Esophagus squamous epithelium (tissue), 4 donors: ENCODE measurements at regions not wholly inside any gene's neighbourhood (a gene's known extent, or its start where the extent isn't known, plus 50 kb on each side); places are given as distances from the start of the nearest gene placed in this dataset.

ENCODE experiments used
- POLR2A ChIP-seq, 4 donors: fragments of 450-650 bp; IDR thresholded peaks; one replicate each; pipeline ENCODE4 v1.6.1; 2017; ENCODE audit warnings: antibody characterized with exemption in 4 of 4, mild to moderate bottlenecking in 4 of 4, moderate library complexity in 3 of 4
- TF ChIP-seq, protein P1 (sequence below), 6 experiments: fragments of 450-650 bp in 4 of 6; fragments of 200-600 bp in 2 of 6; sonication (generic) in 2 of 6; IDR thresholded peaks; one replicate each; pipeline ENCODE4 v1.5.1; 2016 to 2019; ENCODE audit warnings: antibody characterized with exemption in 6 of 6, mild to moderate bottlenecking in 4 of 6, moderate library complexity in 4 of 6

GRCh38 chr13:106375085-106375484, 160.4 kb downstream of the EFNB2 start:
- TF ChIP-seq, protein P1, sequence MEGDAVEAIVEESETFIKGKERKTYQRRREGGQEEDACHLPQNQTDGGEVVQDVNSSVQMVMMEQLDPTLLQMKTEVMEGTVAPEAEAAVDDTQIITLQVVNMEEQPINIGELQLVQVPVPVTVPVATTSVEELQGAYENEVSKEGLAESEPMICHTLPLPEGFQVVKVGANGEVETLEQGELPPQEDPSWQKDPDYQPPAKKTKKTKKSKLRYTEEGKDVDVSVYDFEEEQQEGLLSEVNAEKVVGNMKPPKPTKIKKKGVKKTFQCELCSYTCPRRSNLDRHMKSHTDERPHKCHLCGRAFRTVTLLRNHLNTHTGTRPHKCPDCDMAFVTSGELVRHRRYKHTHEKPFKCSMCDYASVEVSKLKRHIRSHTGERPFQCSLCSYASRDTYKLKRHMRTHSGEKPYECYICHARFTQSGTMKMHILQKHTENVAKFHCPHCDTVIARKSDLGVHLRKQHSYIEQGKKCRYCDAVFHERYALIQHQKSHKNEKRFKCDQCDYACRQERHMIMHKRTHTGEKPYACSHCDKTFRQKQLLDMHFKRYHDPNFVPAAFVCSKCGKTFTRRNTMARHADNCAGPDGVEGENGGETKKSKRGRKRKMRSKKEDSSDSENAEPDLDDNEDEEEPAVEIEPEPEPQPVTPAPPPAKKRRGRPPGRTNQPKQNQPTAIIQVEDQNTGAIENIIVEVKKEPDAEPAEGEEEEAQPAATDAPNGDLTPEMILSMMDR (IDR thresholded peaks at IDR 0.05): no peak
- TF ChIP-seq POLR2A (IDR thresholded peaks at IDR 0.05): no peak
